GM21786 (cell line): ENCODE measurements at regions not wholly inside any gene's neighbourhood (a gene's known extent, or its start where the extent isn't known, plus 50 kb on each side); places are given as distances from the start of the nearest gene placed in this dataset.
"Not testable (repeated sequence)": the region's sequence is repeated elsewhere in the genome, so short reads cannot be mapped to it uniquely, and the experiment has no call there.

Source experiments
- ATAC-seq: cut with Tn5 transposase; IDR thresholded peaks from one replicate; pipeline ENCODE4 v1.9.1; 2021; ENCODE audit not compliant: unreplicated experiment

DNA sequence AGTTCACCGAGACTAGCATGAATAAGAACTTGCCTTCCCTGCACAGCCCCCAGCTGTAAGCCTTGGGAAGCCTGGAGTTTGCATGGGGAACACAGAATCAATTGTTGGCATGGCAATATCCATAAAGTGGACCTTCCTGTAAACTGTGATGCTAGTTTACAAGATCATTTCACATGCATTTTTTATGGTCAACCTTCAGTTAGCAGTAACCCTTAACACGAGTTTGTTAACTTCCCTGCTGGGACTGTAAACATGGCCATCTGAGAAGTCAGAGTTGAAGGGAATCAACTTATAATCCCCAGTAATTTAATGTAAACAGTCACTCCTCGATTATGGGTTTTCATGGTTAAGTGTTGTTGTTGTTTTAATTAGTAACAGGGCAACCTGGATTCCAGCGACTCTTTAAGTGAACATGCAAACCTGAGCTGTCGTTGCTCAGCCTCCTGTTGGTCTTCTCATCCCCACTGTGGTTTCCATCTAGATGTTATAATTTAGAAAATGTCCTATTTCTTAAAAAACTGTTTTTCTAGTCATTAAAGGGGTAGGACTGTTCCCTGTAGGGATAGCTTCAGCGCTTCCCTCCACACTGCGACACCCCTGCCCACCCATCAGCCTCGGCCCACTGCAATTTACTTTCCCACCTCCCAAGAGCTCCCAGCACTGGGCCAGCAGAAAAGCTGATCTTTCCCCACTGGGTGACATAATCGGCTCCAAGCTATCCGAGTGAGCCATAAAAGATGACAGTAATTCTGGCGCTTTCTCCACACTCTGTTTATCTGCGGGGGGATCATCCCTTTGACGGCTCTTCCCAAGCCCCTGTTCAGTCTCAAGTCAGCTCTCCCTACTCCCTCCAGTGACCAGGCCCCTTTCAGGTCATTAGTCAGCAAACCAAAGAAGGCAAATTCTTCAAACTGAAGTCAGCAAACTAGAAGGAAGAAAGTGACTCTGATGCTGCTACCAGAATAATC lies 107.6 kb upstream of the IPO9 start:
- no peak for ATAC-seq

DNA sequence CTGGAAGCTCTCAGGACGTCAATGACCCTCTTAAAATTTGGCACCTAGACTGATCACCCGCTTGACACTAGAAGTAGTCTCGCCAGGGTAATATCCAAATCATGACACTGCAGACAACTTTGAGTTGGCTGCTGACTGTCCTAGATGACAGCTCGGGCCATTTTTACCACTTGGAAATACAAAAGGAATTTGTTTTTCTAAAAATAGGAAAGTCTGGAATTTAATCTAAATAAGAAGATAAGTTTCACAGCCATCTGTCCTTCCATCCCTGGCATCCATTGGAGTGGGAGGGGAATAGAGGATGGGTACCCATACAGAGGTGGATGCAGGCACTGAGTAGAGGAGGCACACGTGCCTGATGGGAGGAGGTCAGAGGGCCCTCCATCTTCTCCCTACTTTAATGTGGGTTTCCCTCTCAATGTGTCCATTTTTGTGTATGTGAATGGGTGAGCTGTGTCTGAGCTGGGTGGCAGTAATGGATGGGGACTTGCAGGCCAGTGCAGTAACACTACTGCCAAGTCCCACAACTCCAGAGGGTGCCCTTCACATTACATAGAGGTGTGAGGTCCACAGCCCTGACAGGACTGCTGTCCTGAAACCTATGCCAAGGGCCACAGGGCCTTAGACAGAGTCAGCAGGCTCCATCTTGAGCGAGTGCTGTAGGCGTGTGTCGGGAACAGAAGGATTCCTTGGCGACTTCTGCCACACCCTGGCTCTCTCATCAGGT lies 104.8 kb upstream of the IPO9 start:
- no peak for ATAC-seq

DNA sequence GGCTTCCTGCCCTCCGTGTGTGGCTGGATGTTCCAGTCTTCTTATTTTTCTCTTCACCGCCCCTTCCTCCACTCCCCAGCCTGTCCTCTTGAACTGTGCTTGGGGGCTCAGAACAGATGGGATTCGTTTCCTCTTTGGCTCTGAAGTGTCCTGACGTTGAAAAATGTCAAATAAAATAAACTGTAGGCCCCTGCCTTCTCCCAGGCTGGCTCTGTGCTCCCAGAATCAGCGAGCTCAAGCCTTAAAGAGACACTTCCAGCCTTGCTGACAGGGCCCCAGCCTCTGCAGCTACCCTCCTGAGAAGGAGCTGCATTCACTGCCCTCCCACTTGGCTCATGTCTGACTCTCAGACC lies 104.2 kb upstream of the IPO9 start:
- no peak for ATAC-seq

DNA sequence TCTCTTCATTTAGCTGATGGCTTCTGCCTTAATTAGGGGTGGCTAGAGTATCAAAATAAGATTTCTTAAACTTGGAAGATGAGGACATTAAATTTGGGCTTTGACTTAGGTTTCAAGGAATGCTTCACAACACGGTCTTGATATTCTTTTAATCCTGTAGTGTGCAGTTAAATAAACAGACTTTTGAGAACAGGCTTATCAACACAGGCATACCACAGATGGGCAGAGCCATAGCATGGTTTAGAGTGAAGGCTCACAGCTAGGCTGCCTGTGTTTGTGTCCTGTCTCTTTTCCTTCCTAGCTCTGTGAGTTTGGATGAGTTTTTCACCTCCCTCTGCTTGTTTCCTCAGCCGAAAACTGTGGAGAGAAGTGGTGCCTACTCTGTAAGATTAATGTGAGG lies 102.3 kb upstream of the IPO9 start:
- no peak for ATAC-seq

DNA sequence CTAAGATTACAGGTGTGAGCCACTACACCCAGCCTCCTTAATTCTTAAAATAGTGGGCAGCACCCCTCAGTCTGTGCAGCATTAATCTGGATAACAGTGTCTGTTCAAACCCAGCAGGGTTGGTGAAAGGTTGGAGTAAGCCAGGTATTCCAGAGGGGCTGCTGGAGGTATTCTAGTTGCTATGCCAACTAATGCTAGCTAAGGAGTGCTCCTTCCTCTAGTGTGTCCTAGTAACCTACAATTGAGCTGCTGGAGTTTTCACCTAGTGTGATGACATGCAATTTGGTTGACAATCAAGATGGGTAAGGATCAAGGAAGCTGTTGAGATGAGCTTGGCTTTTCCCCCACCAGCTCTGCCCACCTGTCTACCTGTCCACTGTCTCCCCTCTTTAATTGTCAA lies 100.2 kb upstream of the IPO9 start:
- no peak for ATAC-seq

DNA sequence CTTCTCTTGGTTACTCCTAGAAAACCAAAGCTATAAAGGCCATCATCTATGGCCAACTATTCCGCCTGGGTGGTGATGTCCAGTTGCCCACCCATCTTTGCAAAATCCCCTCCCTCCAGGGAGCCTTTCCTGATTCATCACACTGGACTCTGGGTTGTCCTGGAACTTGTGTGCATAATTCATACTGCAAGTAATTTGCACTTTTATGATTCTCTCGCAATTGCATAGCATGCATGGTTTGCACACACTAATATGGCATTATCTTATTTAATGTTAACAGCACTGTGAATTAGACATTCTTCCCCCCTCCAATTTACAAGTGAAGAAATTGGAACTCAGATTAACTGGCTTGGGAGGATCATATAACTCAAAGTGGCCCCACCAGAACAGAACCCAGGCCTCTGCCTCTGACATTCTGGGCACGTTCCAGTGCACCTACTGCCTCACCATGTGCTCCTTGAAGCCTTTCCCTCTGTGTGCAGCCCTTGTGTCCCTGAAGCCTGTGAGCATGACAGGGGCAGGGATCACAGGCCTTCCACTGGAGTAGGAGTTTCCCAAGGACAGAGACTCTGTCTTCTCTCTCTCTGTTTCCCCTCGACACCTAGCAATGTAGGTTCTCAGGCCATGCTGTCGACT lies 98.9 kb upstream of the IPO9 start:
- ATAC-seq, result no peak

DNA sequence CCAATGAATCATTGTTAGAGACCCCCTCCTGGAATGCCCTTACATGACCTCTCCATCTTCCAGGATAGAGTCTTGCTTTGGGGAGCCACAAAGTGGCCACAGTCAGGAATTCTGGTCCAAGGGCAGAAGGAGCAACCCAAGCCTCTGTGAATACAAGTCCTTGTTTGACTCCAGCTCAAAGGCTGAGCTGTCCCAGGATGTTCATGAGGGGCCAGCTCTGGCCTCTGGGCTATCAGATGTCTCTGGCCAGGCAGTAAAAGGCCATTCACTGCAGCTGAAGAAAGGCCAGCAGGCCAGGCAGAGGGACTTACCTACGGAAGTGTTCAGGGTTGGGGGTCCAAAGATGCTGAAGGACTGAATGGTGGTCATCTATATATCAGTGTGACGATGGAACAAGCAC lies 98.3 kb upstream of the IPO9 start:
- no peak for ATAC-seq

DNA sequence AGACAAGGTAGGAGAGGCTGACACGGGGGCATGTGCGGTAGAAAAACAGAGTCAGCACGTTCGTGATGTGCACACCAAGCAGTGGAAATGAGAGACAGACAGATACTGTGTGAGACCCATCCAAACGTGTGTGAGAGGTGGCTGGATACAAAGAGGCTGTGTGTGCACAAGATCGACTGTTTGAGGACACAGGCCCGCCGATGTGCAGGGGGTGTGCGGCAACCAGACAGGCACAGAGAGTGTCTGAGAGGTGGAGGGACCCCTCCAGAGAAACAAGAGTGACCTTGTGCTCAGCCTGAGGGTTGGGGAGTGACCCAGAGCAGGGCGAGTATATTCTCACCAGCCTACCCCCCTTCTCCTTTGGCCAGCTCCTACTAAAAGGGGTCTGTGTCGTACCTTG lies 97.8 kb upstream of the IPO9 start:
- no peak for ATAC-seq

DNA sequence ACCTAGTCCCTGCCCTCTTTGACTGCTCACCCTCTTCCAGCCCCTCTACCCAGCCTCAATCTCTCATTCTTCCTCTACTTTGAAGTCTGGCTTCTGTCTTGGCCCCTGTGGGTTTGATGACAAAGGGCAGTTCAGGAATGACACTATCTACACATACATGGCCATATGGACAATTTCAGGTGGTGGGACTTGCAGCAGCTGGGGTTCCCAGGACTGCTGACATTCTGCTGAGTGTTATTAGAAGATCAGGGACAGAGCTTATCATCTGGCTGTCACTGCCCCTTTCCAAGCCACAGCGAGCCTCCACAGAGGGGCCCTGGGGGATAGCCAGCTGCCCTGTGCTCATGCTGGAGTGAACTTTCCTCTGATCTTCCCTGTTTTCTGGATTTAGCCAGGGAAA lies 97.4 kb upstream of the IPO9 start:
- ATAC-seq, result no peak

DNA sequence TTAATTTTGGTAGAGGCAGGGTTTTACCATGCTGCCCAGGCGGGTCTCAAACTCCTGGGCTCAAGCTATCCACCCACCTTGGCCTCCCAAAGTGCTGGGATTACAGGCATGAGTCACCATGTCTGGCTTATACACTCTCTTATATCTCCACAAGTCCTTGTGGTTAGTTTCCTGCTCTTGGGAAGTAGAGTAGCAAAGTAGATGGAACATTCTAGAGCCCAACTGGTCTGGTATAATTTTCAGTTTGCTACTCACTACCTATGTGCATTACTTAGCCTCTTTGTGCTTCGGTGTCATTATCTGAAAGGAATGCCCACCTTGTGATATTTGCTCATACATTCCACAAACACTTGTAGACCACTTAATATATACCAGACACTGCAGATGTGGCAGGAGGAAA lies 96.6 kb upstream of the IPO9 start:
- no peak for ATAC-seq

DNA sequence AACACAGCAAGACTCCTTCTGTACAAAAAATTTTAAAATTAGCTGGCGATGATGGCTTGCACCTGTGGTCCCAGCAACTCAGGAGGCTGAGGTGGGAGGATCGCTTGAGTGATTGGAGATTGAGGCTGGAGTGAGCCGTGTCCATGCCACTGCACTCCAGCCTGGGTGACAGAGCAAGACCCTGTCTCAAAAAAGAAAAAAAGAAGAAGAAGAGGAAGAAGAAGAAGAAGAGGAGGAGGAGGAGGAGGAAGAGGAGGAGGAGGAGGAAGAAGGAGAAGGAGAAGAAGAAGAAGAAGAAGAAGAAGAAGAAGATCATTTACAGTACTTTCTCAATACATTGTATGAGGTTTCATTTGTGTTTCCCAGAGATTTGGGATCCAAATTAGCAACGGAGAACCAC lies 94.7 kb upstream of the IPO9 start:
- not testable (repeated sequence) for ATAC-seq

DNA sequence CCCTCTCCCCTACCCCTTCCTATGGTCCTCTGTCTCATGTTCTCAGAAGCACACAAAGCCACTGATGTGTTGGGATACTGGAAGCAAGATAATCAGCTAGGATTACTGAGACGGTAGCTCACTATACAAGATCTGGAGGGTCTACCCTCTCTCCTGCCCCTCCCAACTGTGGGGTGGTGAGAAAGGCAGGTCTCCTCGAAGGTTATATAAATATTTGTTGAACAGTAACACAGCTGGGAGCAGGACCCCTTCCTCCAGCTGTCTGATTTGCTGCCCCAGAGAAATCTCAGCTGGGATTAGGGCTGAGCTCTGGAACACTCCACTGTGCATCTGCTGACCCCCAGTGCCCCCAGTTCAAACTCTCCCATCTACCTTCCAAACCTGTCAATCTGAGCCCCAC lies 94.2 kb upstream of the IPO9 start:
- no peak for ATAC-seq

DNA sequence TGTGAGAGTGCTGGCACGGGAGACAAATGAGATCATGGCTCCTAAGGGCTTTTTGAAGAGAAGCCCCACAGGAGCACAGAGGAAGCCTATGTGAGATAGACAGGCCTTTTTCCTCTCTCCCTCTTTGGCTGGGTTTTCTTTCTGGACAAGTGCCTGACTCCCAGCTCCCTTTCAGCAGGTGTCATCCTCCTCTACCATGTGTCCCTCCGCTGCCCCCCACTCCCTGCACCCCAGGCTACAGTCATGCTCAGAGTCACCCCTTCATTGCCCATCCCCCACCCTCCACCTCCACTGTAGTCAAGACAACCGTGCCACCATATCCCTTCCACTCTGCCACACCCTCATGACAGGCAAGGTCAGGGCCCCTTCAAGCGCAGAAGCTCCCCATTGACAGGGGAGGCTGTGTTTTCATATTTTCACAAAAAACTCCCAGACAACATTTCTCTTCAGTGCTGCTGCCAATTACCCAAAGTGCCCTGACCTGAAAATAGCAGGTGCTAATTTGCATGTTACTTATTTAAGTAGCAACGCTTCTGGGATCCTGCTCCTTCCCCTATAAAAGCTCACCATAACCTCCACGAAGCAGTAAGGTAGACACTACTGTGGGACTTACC lies 92.1 kb upstream of the IPO9 start:
- ATAC-seq, result no peak

DNA sequence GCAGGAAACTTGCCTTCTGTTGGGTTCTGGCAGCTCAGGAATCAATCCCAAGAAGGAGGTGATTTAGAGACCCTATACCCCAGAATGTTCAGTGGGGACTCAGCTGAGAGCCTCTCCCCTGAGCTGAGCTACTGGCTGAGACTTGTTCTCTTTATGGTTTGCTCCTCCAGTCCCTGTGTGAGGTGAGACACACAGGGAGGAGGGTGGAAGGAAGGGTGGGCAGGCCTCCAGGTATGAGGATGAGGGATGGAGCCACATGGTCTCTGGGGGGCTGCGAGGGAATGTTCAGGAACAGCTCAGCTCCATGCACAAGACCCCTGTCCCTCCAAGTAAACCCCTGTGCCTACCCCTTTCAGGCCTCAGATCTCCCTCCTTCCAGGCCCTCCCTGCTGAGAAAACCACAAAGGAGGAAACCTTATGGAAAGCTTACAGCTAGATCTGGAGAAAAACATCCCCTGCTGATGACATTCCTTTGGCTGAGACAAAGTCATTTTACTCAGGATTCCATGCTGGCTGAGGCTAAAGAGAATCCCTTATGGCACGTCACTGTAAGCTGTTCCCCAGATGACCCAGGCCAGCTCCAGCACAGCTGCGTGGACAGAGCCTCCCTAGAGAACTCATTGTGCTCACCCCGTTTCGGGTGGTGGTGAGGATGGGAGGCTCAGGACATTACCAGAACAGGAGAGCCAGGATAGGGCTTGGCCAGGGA lies 91.5 kb upstream of the IPO9 start:
- ATAC-seq, result no peak

DNA sequence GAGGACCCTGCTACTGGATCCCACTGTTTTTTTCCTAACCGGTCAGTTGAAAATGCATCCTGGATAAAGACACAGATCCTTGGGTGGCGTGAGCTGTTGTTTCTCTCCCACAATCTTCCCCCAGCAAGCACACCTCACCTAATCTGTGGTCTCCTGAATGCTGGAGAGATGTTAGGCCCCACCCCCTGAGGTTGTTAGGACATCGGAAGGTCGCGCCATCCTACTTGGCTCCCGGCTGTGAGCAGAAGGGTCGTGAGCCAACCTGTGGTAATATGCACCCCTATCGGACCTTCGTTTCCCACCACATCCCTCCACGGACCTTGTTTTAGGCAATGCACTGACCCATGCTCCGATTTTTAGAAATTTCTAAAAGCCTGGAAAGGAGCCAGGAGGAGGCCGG lies 89.9 kb upstream of the IPO9 start:
- ATAC-seq, result no peak

DNA sequence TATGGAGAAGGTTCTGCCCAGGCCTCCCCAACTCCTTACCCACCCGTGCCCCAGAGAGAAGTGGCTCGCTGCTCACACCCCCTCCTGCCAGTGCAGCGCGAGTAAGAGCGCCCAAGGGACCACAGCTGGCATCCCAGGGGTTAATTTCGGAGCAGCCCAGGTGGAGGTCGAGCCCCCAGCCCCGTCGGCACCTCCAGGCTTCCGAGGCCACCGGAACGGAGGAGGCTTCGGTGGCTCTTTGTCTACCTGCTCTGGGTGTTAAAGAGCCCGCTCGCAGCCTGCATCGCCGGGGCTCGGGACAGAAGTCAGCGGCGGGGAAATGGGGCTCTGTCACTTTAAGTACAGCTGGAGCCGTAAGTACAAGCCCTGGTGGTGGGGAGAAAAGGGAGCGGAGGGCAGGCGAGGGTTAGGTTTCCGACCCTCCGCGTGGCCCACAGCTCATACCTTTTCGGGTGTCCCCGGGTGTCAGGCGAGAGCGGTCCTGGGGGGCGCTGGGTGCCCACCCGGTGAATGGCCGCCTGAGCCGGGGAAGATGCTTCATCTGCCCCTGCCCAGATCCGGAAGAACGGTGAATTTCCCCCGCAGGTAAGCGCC lies 89.4 kb upstream of the IPO9 start:
- ATAC-seq, result no peak

DNA sequence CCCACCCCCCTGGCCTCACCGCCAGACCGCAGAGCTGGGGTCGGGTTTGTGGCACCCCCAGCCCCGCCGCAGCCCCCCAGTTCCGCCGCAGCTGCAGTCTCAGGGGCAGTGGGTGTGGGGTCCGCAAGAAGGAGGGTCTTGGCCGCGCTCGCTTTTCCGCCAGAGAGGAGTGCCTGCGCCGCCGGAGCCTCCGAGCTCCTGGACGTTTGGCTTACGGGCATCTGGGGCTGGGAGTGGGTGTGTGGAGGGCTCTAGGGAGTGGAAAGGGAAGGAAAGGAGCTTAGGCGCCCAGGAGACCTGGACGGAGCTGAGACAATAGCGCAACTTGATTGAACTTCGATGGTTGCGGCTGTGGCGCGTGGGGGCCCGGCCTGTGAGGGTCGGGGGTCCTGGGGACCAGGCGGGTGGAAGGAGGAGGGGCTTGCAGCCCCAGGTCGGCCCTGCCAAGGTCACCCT lies 88.8 kb upstream of the IPO9 start:
- no peak for ATAC-seq

DNA sequence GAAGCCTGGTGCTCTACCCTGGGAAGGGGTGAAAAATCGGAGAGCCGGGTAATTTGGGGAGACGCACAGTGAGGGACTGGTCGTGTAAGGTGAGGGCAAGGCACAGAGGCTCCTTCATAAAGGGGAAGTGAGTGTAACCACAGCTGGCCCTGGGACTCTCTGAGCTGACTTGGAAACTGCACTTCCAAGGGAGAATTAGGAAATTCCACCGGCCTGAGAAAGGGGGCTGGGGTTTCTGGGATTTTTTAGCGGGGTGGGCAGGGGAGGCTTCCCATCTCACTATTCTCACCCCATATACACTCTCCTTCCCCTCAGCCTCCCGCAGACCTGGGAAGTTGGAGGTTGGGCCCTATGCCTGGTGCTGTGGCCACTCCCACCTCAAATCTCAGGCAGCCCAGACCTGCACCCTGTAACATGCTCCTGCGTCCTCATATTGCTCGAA lies 88.3 kb upstream of the IPO9 start:
- no peak for ATAC-seq

DNA sequence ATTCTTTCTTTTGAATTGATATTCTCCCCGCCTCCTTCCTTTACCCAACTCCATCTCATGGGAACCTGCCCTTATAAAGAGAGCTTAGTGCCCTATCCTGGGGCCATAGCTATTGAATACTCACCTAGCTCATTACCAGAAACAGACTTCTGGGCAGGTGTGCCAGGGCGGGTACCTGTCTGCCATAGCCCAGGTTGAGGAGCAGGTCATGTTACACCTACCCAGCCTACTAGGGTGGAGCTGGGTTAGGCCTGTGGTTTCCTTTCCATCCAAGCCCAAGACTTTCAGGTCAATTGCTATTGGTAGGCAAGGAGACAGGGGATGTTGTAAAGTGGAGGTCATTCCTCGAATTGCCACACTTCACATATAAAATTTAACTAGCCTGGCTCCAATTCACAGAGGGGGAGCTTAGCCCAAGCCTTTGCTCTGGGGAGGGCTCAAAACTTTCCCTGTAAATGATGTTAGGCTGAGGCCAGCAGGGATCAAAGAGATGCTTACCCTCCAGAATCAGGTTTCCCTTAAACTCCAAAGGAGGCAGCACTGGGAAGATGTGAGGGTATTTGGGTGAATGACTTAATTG lies 87.1 kb upstream of the IPO9 start:
- no peak for ATAC-seq

DNA sequence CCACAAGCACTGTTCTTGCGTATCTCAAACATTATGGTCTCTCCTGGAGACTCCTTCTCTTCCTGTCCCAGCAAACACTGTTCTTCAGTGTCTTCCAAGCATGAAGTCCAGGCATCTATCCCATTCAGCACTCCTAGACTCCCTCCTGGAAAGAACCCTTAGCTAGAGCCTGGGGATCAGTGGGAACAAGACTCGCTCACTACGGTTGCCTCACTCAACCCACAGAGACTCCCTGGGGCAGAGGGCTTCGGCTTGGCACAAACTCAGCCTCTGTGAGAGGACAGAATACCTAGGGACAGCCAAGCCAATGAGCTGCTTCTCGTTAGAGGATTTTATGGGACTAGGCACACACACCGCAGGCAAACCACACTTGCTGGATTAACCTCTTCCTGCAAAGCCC lies 86.5 kb upstream of the IPO9 start:
- no peak for ATAC-seq
